T1000 (cell line): ENCODE measurements at regions not wholly inside any gene's neighbourhood (a gene's known extent, or its start where the extent isn't known, plus 50 kb on each side); places are given as distances from the start of the nearest gene placed in this dataset.
"Not testable (repeated sequence)": the region's sequence is repeated elsewhere in the genome, so short reads cannot be mapped to it uniquely, and the experiment has no call there.

ENCODE experiments used
- DNase-seq: peaks from one replicate; lab custom pipeline; 2025; ENCODE audit warnings: mixed read lengths; lab: John Stamatoyannopoulos, UW

- DNase-seq, result no peak
Measured at GRCh38 chr16:62899737-62900136, 863.5 kb upstream of the CDH8 start.

- DNase-seq, result no peak
Measured at GRCh38 chr16:62889097-62889496, 852.9 kb upstream of the CDH8 start.

DNA sequence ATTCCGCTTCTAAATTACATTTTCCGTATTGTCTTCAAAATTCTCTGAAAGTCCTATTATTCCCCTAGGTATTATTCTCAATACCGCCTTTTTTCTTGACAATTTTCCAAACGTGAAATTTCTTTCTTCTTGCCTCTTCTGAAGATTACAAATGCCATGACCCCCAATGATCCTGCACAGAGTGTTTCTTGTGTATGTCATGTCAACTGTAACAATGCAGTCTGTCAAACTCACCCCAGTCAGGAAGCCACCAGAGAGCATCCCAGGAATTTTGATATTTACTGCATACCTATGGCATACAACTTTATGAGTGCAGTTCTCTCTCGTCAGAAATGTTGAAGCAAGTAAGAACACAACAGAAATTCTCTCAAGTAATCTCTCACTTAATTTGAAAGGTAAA, 847.3 kb upstream of the CDH8 start:
- DNase-seq, result no peak

DNA sequence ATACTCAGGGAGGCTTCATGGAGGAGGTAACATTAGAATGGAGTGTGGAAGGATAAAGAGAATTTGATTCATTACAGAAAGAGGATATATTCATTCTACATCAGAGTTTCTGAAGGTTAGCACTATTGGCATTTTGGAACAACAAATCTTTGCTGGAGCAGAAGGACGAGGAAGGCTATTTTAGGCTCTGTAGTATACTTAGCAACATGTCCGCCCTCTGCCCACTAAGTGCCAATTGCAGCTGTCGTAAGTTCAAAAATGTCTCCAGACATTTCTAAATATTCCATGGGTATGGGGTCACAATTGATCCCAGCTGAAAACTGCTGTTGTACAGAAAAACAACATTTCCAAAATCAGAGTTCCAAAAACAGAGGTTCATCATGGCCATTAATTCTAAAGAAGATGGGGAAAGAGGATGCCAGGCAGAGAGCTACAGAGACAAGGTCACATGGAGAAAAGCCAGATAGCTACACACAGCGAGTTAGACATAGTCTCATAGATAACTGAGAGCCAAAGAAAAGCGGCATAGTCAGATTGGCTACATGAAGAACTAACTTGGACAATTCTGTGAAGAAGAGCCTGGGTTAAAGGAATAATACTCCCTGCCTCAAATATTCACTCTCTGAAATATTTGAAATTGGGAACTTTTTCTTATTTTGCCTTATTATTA, 846.4 kb upstream of the CDH8 start:
- DNase-seq, result no peak

GRCh38 chr16:62876133-62876532, 839.9 kb upstream of the CDH8 start:
- no peak for DNase-seq

- no peak for DNase-seq
Measured at GRCh38 chr16:62872339-62872738, 836.1 kb upstream of the CDH8 start.

GRCh38 chr16:62870554-62870953, 834.3 kb upstream of the CDH8 start:
- DNase-seq, result no peak

DNA sequence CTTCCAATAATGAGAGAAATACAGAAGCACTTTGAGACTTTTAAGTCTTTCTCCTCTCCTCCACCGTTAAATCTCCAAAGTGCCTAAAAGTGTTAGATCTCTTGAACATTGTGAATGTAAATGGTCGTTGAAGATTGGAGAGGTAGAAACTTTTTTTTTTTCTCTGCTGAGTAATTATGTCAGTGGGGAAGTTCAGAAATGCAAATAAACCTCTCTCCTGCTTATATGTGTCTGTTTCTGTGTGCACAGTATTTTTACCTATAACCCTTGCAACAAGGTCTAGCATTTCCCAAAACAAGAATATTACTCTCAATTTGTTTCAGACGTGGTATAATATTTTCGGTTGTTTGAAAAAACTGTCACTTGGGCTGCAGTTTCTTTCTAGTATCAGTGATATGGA, 833.6 kb upstream of the CDH8 start:
- DNase-seq, result no peak

GRCh38 chr16:62863139-62863538, 826.9 kb upstream of the CDH8 start:
- no peak for DNase-seq

GRCh38 chr16:62853887-62854286, 817.6 kb upstream of the CDH8 start:
- DNase-seq, result no peak

GRCh38 chr16:62846399-62847057, 810.3 kb upstream of the CDH8 start:
- DNase-seq, result no peak

DNA sequence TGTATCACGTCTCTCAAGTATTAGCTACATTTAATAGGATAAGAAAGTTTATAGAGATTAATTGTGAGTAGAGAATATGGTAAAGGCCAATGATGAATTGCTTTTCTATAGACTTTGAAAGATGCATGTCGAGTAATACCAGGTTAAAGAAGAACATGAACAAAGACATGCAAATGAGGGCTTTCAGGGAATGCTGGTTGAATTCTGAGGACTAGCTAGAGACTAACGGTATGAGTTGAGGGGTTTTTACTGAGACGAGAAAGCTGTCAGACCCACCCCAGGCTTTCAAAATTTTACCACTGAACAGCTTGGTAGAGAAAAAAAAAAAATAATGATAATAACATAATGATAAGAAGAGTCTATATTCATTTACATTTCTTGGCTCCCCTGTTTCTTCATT, 796.0 kb upstream of the CDH8 start:
- DNase-seq, result no peak

- no peak for DNase-seq
Measured at GRCh38 chr16:62831235-62831850, 795.1 kb upstream of the CDH8 start.

GRCh38 chr16:62829607-62830006, 793.4 kb upstream of the CDH8 start:
- no peak for DNase-seq

GRCh38 chr16:62829084-62829483, 792.8 kb upstream of the CDH8 start:
- no peak for DNase-seq

GRCh38 chr16:62821824-62822223, 785.6 kb upstream of the CDH8 start:
- no peak for DNase-seq

- no peak for DNase-seq
Measured at GRCh38 chr16:62816971-62817519, 780.8 kb upstream of the CDH8 start.

GRCh38 chr16:62814891-62815290, 778.7 kb upstream of the CDH8 start:
- no peak for DNase-seq

- no peak for DNase-seq
Measured at GRCh38 chr16:62805221-62805857, 769.1 kb upstream of the CDH8 start.

GRCh38 chr16:62794724-62795123, 758.5 kb upstream of the CDH8 start:
- no peak for DNase-seq

DNA sequence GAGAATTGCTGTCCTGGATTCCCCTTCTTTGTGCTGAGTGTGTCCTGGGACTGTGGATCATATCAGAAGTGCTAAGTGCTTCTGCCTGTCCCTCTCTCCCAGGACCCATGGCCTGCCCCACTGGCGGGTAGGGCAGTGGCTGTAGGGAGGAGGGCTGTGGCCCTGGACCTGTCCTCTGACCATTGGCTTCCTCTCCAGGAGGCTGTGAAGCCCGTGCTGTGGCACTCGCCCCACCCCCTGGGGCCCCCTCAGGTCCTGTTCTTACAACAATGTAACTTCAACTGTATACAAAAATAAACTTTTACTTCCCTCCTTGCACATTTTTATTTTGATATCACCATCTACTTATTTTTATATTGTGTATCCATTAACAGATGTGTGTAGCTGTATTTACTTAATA, 743.8 kb upstream of the CDH8 start:
- DNase-seq, result not testable (repeated sequence)

GRCh38 chr16:62764572-62764971, 728.3 kb upstream of the CDH8 start:
- DNase-seq, result no peak

DNA sequence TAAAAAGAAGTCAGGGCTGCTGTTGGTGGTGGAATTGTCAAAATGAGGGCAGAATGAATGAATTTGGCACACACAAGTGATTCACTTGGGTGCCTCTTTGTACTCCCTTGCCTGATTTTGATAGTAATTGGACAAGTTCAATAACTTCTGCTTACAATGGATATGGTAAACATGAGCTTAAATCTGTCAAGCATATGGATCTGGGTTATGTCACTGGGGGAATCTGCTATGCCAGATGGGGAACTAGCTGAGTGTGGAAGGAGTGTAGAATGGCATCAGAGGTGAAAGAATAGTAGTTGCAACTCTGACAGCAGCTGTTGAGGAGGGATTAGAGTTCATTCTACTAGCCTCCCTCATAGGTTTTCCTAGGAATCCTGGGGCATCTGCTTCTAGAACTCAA, 724.2 kb upstream of the CDH8 start:
- no peak for DNase-seq
